GM21576 (cell line): ENCODE measurements at regions not wholly inside any gene's neighbourhood (a gene's known extent, or its start where the extent isn't known, plus 50 kb on each side); places are given as distances from the start of the nearest gene placed in this dataset.
"Not testable (repeated sequence)": the region's sequence is repeated elsewhere in the genome, so short reads cannot be mapped to it uniquely, and the experiment has no call there.

Experiments used
- ATAC-seq: cut with Tn5 transposase; IDR thresholded peaks from one replicate; pipeline ENCODE4 v1.9.1; 2021; ENCODE audit warnings: mild to moderate bottlenecking, moderate library complexity; ENCODE audit not compliant: unreplicated experiment

- ATAC-seq: no peak
These were observed 2159.4 kb upstream of the AGA start for GRCh38 chr4:179601671-179602070.

- ATAC-seq: no peak
These were observed 2163.0 kb upstream of the AGA start for GRCh38 chr4:179605196-179605595.

- no peak for ATAC-seq
These were observed 2164.8 kb upstream of the AGA start for GRCh38 chr4:179607003-179607402.

- ATAC-seq: no peak
These were observed 2173.5 kb upstream of the AGA start for GRCh38 chr4:179615704-179616103.

- ATAC-seq: no peak
These were observed 2176.7 kb upstream of the AGA start for GRCh38 chr4:179618966-179619365.

GRCh38 chr4:179624768-179625181, 2182.5 kb upstream of the AGA start:
- no peak for ATAC-seq

- ATAC-seq: no peak
These were observed 2183.2 kb upstream of the AGA start for GRCh38 chr4:179625406-179625805.

- ATAC-seq: no peak
These were observed 2184.4 kb upstream of the AGA start for GRCh38 chr4:179626687-179627086.

GRCh38 chr4:179631321-179631720, 2189.1 kb upstream of the AGA start:
- no peak for ATAC-seq

GRCh38 chr4:179634862-179635261, 2192.6 kb upstream of the AGA start:
- no peak for ATAC-seq

GRCh38 chr4:179662522-179662921, 2220.3 kb upstream of the AGA start:
- no peak for ATAC-seq

- ATAC-seq: no peak
These were observed 2221.6 kb upstream of the AGA start for GRCh38 chr4:179663641-179664429.

GRCh38 chr4:179664430-179665027, 2222.3 kb upstream of the AGA start:
- ATAC-seq: no peak

GRCh38 chr4:179666226-179666625, 2224.0 kb upstream of the AGA start:
- ATAC-seq: no peak

- ATAC-seq: no peak
These were observed 2229.4 kb upstream of the AGA start for GRCh38 chr4:179671609-179672008.

GRCh38 chr4:179678093-179678814, 2236.0 kb upstream of the AGA start:
- no peak for ATAC-seq

GRCh38 chr4:179683661-179684060, 2241.4 kb upstream of the AGA start:
- ATAC-seq: not testable (repeated sequence)

GRCh38 chr4:179692222-179692621, 2250.0 kb upstream of the AGA start:
- no peak for ATAC-seq

GRCh38 chr4:179695175-179695574, 2252.9 kb upstream of the AGA start:
- no peak for ATAC-seq

GRCh38 chr4:179698321-179698720, 2256.1 kb upstream of the AGA start:
- ATAC-seq: no peak

GRCh38 chr4:179709961-179710624, 2267.9 kb upstream of the AGA start:
- no peak for ATAC-seq
